ENCODE measurements at regions not wholly inside any gene's neighbourhood (a gene's known extent, or its start where the extent isn't known, plus 50 kb on each side); places are given as distances from the start of the nearest gene placed in this dataset.

- DNase-seq (ENCODE audit: low read depth, low spot score) (no peak), ATAC-seq (peak; percentile 4; the same call in 1 of the 2 replicates)
- RAD21 ChIA-PET (ENCODE audit: low non-redundant PET in 1 of 2, low total read pairs in 2 of 2, uncharacterized antibody in 2 of 2, unreplicated experiment in 2 of 2) = no interaction called here
- Histone ChIP-seq H3K9ac (ENCODE audit: low read length) (peak overlapping the region; percentile 71), H3K4me1 (ENCODE audit: control insufficient read depth in 1 of 2, insufficient read depth in 2 of 2, low read length in 2 of 2) (peaks cover 17 to 44% of the 10 kb centered on the region in 2 experiments), H3K9me2 (ENCODE audit: insufficient read depth) (no peaks in the 10 kb centered on the region), H3K36me3 (ENCODE audit: control insufficient read depth in 1 of 2, insufficient read depth in 2 of 2, low read length in 2 of 2) (no peaks in the 10 kb centered on the region), H2AFZ (ENCODE audit: low read depth, low read length, poor library complexity, severe bottlenecking) (no peak overlapping the region), H3K79me2 (ENCODE audit: insufficient read depth, low read length) (no peaks in the 10 kb centered on the region), H3K9me3 (ENCODE audit: control insufficient read depth in 1 of 2, insufficient read depth in 1 of 2, low read depth in 1 of 2, low read length in 2 of 2) (no peaks in the 10 kb centered on the region), H3K27me3 (ENCODE audit: insufficient read depth, low read length) (no peaks in the 10 kb centered on the region), H3K27ac (ENCODE audit: low read depth, low read length) (no peak overlapping the region), H3K4me3 (replicated peaks in 1 of 2; ENCODE audit: low read depth in 1 of 2, low read length in 2 of 2) (peak overlapping the region; percentile 47 to 64), H3K4me2 (ENCODE audit: low read length) (peak overlapping the region; percentile 84), H4K20me1 (ENCODE audit: insufficient read depth) (no peaks in the 10 kb centered on the region)
- CTCF ChIA-PET = no interaction called here
- BruUV-seq (replicated peaks) = no TSS peak
- POLR2A ChIA-PET = interaction anchor here (1.0 kb wide), 1 partner anchor 186 kb away, joined by 3 read pairs; no protein-coding TSS in a partner anchor
- TF ChIP-seq SIN3A (IDR thresholded peaks at IDR 0.05; ENCODE audit: low read depth) (no peak), TCF7L2 (IDR thresholded peaks at IDR 0.05; ENCODE audit: borderline replicate concordance, extremely low read depth, insufficient read depth, insufficient read length) (no peak)
- intact Hi-C loops (cut with micrococcal nuclease) = no loop called here
Observed at GRCh38 chr10:6738112-6738768, 158.2 kb upstream of the PRKCQ start.

GRCh38 chr10:6737758-6738111, 157.7 kb upstream of the PRKCQ start:
- no peaks in the 10 kb centered on the region for H3K79me2 ChIP-seq (ENCODE audit: insufficient read depth, low read length)
- peak overlapping the region; percentile 47 to 64 for H3K4me3 ChIP-seq (replicated peaks in 1 of 2; ENCODE audit: low read depth in 1 of 2, low read length in 2 of 2)
- H3K27ac ChIP-seq (ENCODE audit: low read depth, low read length) = peak overlapping the region; percentile 33; the same call in 1 of the 2 replicates
- H3K4me2 ChIP-seq (ENCODE audit: low read length) = peak overlapping the region; percentile 84
- H3K9ac ChIP-seq (ENCODE audit: low read length) = peak overlapping the region; percentile 71
- ATAC-seq = peak; percentile 33; the same call in 1 of the 2 replicates
- ChIA-PET POLR2A (interaction anchor here (1.0 kb wide), 1 partner anchor 187 kb away, joined by 3 read pairs; no protein-coding TSS in a partner anchor), CTCF (interaction anchor here (1.3 kb wide), 1 partner anchor 336 kb away, joined by 3 read pairs; no protein-coding TSS in a partner anchor), RAD21 (ENCODE audit: low non-redundant PET in 1 of 2, low total read pairs in 2 of 2, uncharacterized antibody in 2 of 2, unreplicated experiment in 2 of 2) (no interaction called here)
- H3K4me1 ChIP-seq (ENCODE audit: control insufficient read depth in 1 of 2, insufficient read depth in 2 of 2, low read length in 2 of 2) = peaks cover 17 to 39% of the 10 kb centered on the region in 2 experiments
- no peaks in the 10 kb centered on the region for H3K9me3 ChIP-seq (ENCODE audit: control insufficient read depth in 1 of 2, insufficient read depth in 1 of 2, low read depth in 1 of 2, low read length in 2 of 2)
- no peaks in the 10 kb centered on the region for H3K9me2 ChIP-seq (ENCODE audit: insufficient read depth)
- intact Hi-C loops (cut with micrococcal nuclease) = no loop called here
- no peaks in the 10 kb centered on the region for H3K36me3 ChIP-seq (ENCODE audit: control insufficient read depth in 1 of 2, insufficient read depth in 2 of 2, low read length in 2 of 2)
- no TSS peak for BruUV-seq (replicated peaks)
- no peaks in the 10 kb centered on the region for H4K20me1 ChIP-seq (ENCODE audit: insufficient read depth)
- DNase-seq (ENCODE audit: low read depth, low spot score) = no peak
- H2AFZ ChIP-seq (ENCODE audit: low read depth, low read length, poor library complexity, severe bottlenecking) = no peak overlapping the region
- no peaks in the 10 kb centered on the region for H3K27me3 ChIP-seq (ENCODE audit: insufficient read depth, low read length)
- TF ChIP-seq POLR2A (IDR thresholded peaks at IDR 0.05; ENCODE audit: borderline replicate concordance, extremely low read depth, insufficient read depth, insufficient read length) (no peak), CBX3 (IDR thresholded peaks at IDR 0.05; ENCODE audit: low read depth) (no peak), EGR1 (IDR thresholded peaks at IDR 0.05; ENCODE audit: low read depth) (no peak), YY1 (IDR thresholded peaks at IDR 0.05; ENCODE audit: extremely low read depth, insufficient replicate concordance, low read depth, low read length) (no peak), TCF7L2 (IDR thresholded peaks at IDR 0.05; ENCODE audit: borderline replicate concordance, extremely low read depth, insufficient read depth, insufficient read length) (no peak), EZH2phosphoT487 (IDR thresholded peaks at IDR 0.05; ENCODE audit: borderline replicate concordance) (no peak), ATF3 (IDR thresholded peaks at IDR 0.05) (no peak), ZFX (IDR thresholded peaks at IDR 0.05) (no peak), FOSL1 (IDR thresholded peaks at IDR 0.05; ENCODE audit: low read depth) (no peak), MAX (IDR thresholded peaks at IDR 0.05) (no peak)

Measured in HCT116 (cell line).